HL-60 (cell line): ENCODE measurements at regions not wholly inside any gene's neighbourhood (a gene's known extent, or its start where the extent isn't known, plus 50 kb on each side); places are given as distances from the start of the nearest gene placed in this dataset.

Experiments used
- DNase-seq, 2 experiments: peaks; one replicate each; pipeline ENCODE4 v3.0.0-alpha.2; 2010 to 2020; ENCODE audit warnings: low read depth in 1 of 2, low spot score in 1 of 2
- H3K27ac ChIP-seq: fragments of 250-450 bp; sonication (Bioruptor Pico); replicated peaks from 2 replicates; pipeline ENCODE4 v1.5.1; 2020; ENCODE audit warnings: mild to moderate bottlenecking, moderate library complexity
- H3K27me3 ChIP-seq: fragments of 250-450 bp; sonication (Bioruptor Pico); 2 replicates; pipeline ENCODE4 v1.5.1; 2021; ENCODE audit warnings: mild to moderate bottlenecking, moderate library complexity; ENCODE audit not compliant: insufficient read depth, poor library complexity, severe bottlenecking
- H3K4me3 ChIP-seq: replicated peaks from 2 replicates; pipeline ENCODE4 v1.5.1; 2011; ENCODE audit warnings: mild to moderate bottlenecking, control low read depth, low read length; ENCODE audit not compliant: insufficient read depth
- CTCF ChIP-seq: IDR thresholded peaks from one replicate; pipeline ENCODE4 v1.5.1; 2011; ENCODE audit warnings: low read length, control low read depth, inconsistent platforms; ENCODE audit not compliant: insufficient read depth
- GABPA ChIP-seq: IDR thresholded peaks from 2 replicates; pipeline ENCODE4 v1.6.1; 2012; ENCODE audit warnings: low read depth
- POLR2AphosphoS5 ChIP-seq: IDR thresholded peaks from 2 replicates; pipeline ENCODE4 v1.6.1; 2012; ENCODE audit warnings: low read depth
- REST ChIP-seq: IDR thresholded peaks from 2 replicates; pipeline ENCODE4 v1.6.1; 2012; ENCODE audit warnings: low read depth; ENCODE audit not compliant: insufficient replicate concordance
- SPI1 ChIP-seq: IDR thresholded peaks from 2 replicates; pipeline ENCODE4 v1.6.1; 2012; ENCODE audit warnings: low read depth, mild to moderate bottlenecking, borderline replicate concordance

GRCh38 chr20:33910056-33910455 lies 83.7 kb upstream of the RALY start:
- Histone ChIP-seq H3K27me3 (no peaks in the 10 kb centered on the region), H3K4me3 (no peak overlapping the region), H3K27ac (no peak overlapping the region; the same call in 1 of the 2 replicates)
- DNase-seq: no peak
- TF ChIP-seq REST (no peak), POLR2AphosphoS5 (no peak), CTCF (no peak), SPI1 (no peak), GABPA (no peak)

GRCh38 chr20:33910529-33911327 lies 83.0 kb upstream of the RALY start:
- Histone ChIP-seq H3K27me3 (no peaks in the 10 kb centered on the region), H3K4me3 (no peak overlapping the region), H3K27ac (no peak overlapping the region)
- TF ChIP-seq POLR2AphosphoS5 (no peak), GABPA (no peak), REST (no peak), SPI1 (no peak), CTCF (no peak)
- DNase-seq: no peak

- H3K4me3 ChIP-seq: no peak overlapping the region
- no peak for DNase-seq
- no peaks in the 10 kb centered on the region for H3K27me3 ChIP-seq
- H3K27ac ChIP-seq: no peak overlapping the region
- no peak for TF ChIP-seq GABPA
- no peak for TF ChIP-seq SPI1
- TF ChIP-seq POLR2AphosphoS5: no peak
- TF ChIP-seq CTCF: no peak
- no peak for TF ChIP-seq REST
Measured at GRCh38 chr20:33914919-33915318, 78.8 kb upstream of the RALY start.
